CD14-positive monocyte (primary cell): ENCODE measurements at regions not wholly inside any gene's neighbourhood (a gene's known extent, or its start where the extent isn't known, plus 50 kb on each side); places are given as distances from the start of the nearest gene placed in this dataset.

Experiments
- DNase-seq, 3 donors: peaks; one replicate each; pipeline ENCODE4 v3.0.0-alpha.2; 2011 to 2022
- H2AFZ ChIP-seq: 2 replicates; pipeline ENCODE4 v1.6.0; 2012; ENCODE audit warnings: mild to moderate bottlenecking, low read depth, low read length, inconsistent platforms; ENCODE audit not compliant: insufficient read depth, poor library complexity, severe bottlenecking
- H3K27ac ChIP-seq, 2 donors: 1 replicate in 1 of 2; 2 replicates in 1 of 2; pipeline ENCODE4 v1.5.1; 2012 to 2013; ENCODE audit warnings: low read length in 2 of 2, control low read depth in 1 of 2, inconsistent platforms in 1 of 2, low read depth in 1 of 2, mild to moderate bottlenecking in 1 of 2
- H3K27me3 ChIP-seq, 2 donors: one replicate each; pipeline versions ENCODE4 v1.6.0 to v1.6.1; 2011 to 2013; ENCODE audit warnings: low read length in 2 of 2; ENCODE audit not compliant: control insufficient read depth in 2 of 2, insufficient read depth in 2 of 2
- H3K36me3 ChIP-seq, 2 donors: replicated peaks in 1 of 2; 1 replicate in 1 of 2; 2 replicates in 1 of 2; pipeline versions ENCODE4 v1.5.1 to v1.6.1; 2012 to 2013; ENCODE audit warnings: low read length in 2 of 2, control low read depth in 1 of 2, inconsistent platforms in 1 of 2, mild to moderate bottlenecking in 1 of 2; ENCODE audit not compliant: insufficient read depth in 2 of 2, control insufficient read depth in 1 of 2
- H3K4me1 ChIP-seq, 2 donors: 1 replicate in 1 of 2; 2 replicates in 1 of 2; pipeline versions ENCODE4 v1.5.1 to v1.6.1; 2012 to 2013; ENCODE audit warnings: low read length in 2 of 2, control low read depth in 1 of 2, inconsistent platforms in 1 of 2, mild to moderate bottlenecking in 1 of 2, moderate library complexity in 1 of 2; ENCODE audit not compliant: insufficient read depth in 2 of 2, control insufficient read depth in 1 of 2
- H3K4me2 ChIP-seq: replicated peaks from 2 replicates; pipeline ENCODE3; 2012; ENCODE audit warnings: low read length, moderate library complexity, mild to moderate bottlenecking; ENCODE audit not compliant: poor library complexity, severe bottlenecking; ENCODE audit errors: extremely low read depth
- H3K4me3 ChIP-seq, 3 experiments: fragments of 200-600 bp in 1 of 3; sonication (generic) in 1 of 3; replicated peaks in 1 of 3; 1 replicate in 2 of 3; 2 replicates in 1 of 3; pipeline ENCODE4 v1.5.1; 2011 to 2013; ENCODE audit warnings: low read length in 3 of 3, mild to moderate bottlenecking in 3 of 3, control low read depth in 2 of 3, low read depth in 2 of 3, inconsistent platforms in 1 of 3, moderate library complexity in 1 of 3
- H3K79me2 ChIP-seq: 2 replicates; pipeline ENCODE4 v1.6.0; 2012; ENCODE audit warnings: mild to moderate bottlenecking, control low read depth, inconsistent platforms, low read length, moderate library complexity; ENCODE audit not compliant: insufficient read depth
- H3K9ac ChIP-seq: 2 replicates; pipeline ENCODE4 v1.6.0; 2017; ENCODE audit warnings: low read length, mild to moderate bottlenecking; ENCODE audit not compliant: insufficient read depth, poor library complexity, severe bottlenecking
- H3K9me3 ChIP-seq, 2 donors: replicated peaks in 1 of 2; 1 replicate in 1 of 2; 2 replicates in 1 of 2; pipeline versions ENCODE4 v1.5.1 to v1.6.1; 2012 to 2013; ENCODE audit warnings: low read length in 2 of 2, control low read depth in 1 of 2; ENCODE audit not compliant: control insufficient read depth in 1 of 2, insufficient read depth in 1 of 2
- H4K20me1 ChIP-seq: 2 replicates; pipeline ENCODE4 v1.6.0; 2012; ENCODE audit warnings: mild to moderate bottlenecking, low read length, control low read depth, moderate library complexity; ENCODE audit not compliant: insufficient read depth
- H3K27ac Mint-ChIP-seq, 7 donors: one replicate each; pipeline ENCODE4 v1.8.0; 2020; ENCODE audit warnings: mild to moderate bottlenecking in 7 of 7, mixed read lengths in 7 of 7, moderate library complexity in 6 of 7, inconsistent platforms in 2 of 7
- H3K27me3 Mint-ChIP-seq, 3 donors: one replicate each; pipeline ENCODE4 v1.8.0; 2021 to 2022; ENCODE audit warnings: low read depth in 3 of 3, mild to moderate bottlenecking in 3 of 3, mixed read lengths in 3 of 3, moderate library complexity in 3 of 3, inconsistent platforms in 1 of 3
- H3K36me3 Mint-ChIP-seq, 2 donors: one replicate each; pipeline ENCODE4 v1.8.0; 2020; ENCODE audit warnings: mixed read lengths in 2 of 2, inconsistent platforms in 1 of 2, mild to moderate bottlenecking in 1 of 2
- H3K4me1 Mint-ChIP-seq: one replicate; pipeline ENCODE4 v1.8.0; 2020; ENCODE audit warnings: mild to moderate bottlenecking, mixed read lengths
- H3K4me3 Mint-ChIP-seq, 2 donors: one replicate each; pipeline ENCODE4 v1.8.0; 2020; ENCODE audit warnings: mild to moderate bottlenecking in 2 of 2, mixed read lengths in 2 of 2, moderate library complexity in 1 of 2
- H3K9me3 Mint-ChIP-seq, 7 donors: one replicate each; pipeline ENCODE4 v1.8.0; 2020 to 2022; ENCODE audit warnings: mixed read lengths in 7 of 7, mild to moderate bottlenecking in 6 of 7, moderate library complexity in 6 of 7, inconsistent platforms in 2 of 7
- WGBS: methylation state at CpG from one replicate; pipeline ENCODE4 v1.1.5; 2013; ENCODE audit warnings: missing lambda C conversion rate; ENCODE audit not compliant: insufficient coverage; 5-methylcytosine and 5-hydroxymethylcytosine counted together
- intact Hi-C, 2 donors: fragments of 100-400 bp; cut with micrococcal nuclease; formaldehyde crosslinking; loops; one replicate each; pipeline versions ENCODE4 v1.15.0 to v1.15.1; 2023
- TF ChIP-seq, protein P1 (sequence below): fragments of 200-600 bp; IDR thresholded peaks from one replicate; pipeline ENCODE4 v1.8.0; 2022; ENCODE audit warnings: antibody characterized with exemption, mild to moderate bottlenecking

DNA sequence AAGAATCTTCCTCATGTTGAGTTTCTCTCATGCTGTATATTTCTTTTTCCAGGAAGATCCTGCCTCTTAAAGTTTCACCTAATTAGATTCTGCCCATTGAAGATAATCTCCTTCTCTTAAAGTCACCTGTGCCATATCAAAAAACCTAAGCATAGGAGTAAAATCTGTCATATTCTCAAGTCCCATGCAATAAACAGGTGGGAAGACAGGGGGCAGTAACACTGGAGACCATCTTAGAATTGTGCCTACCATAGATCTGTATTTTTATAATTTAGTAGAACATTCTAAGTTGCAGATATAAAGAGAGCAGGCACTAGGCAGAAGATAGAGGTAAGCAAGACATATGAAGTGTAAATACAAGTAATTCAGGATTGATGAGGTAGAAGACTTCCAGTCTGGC is 763.5 kb upstream of the MANEA start:
- Mint-ChIP-seq H3K27ac (no peak overlapping the region), H3K36me3 (no peaks in the 10 kb centered on the region)

DNA sequence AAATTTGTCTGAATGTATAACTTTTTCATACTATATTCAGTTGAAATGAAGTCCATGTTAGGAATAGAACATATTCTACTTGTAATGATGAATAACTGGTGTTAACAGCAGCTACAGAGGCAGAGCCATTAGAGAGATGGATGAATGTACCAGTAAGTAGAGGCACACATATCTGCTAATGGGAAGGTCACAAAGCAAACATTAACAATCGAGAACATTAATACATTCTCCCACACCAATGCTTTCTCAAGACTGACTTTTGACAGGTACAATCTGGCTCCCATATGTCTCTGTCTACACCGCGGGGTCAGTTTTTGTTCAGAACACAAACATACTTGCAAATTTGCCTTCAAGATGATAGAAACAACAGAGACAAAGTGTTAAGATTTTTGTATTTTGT is 776.0 kb upstream of the MANEA start:
- Histone ChIP-seq H3K79me2 (no peaks in the 10 kb centered on the region), H2AFZ (no peak overlapping the region), H3K4me3 (no peak overlapping the region), H3K4me1 (no peaks in the 10 kb centered on the region), H3K4me2 (no peak overlapping the region), H3K27me3 (no peaks in the 10 kb centered on the region), H4K20me1 (no peaks in the 10 kb centered on the region), H3K36me3 (no peaks in the 10 kb centered on the region), H3K9me3 (peaks cover 0 to 3% of the 10 kb centered on the region in 2 donors), H3K9ac (no peak overlapping the region), H3K27ac (no peak overlapping the region)
- WGBS: 60% methylated on average over 1 of the region's 3 CpGs
- no peak for DNase-seq
- TF ChIP-seq, protein P1, sequence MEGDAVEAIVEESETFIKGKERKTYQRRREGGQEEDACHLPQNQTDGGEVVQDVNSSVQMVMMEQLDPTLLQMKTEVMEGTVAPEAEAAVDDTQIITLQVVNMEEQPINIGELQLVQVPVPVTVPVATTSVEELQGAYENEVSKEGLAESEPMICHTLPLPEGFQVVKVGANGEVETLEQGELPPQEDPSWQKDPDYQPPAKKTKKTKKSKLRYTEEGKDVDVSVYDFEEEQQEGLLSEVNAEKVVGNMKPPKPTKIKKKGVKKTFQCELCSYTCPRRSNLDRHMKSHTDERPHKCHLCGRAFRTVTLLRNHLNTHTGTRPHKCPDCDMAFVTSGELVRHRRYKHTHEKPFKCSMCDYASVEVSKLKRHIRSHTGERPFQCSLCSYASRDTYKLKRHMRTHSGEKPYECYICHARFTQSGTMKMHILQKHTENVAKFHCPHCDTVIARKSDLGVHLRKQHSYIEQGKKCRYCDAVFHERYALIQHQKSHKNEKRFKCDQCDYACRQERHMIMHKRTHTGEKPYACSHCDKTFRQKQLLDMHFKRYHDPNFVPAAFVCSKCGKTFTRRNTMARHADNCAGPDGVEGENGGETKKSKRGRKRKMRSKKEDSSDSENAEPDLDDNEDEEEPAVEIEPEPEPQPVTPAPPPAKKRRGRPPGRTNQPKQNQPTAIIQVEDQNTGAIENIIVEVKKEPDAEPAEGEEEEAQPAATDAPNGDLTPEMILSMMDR: no peak
- no peaks in the 10 kb centered on the region for H3K36me3 Mint-ChIP-seq
- no peak overlapping the region for H3K4me3 Mint-ChIP-seq
- no peaks in the 10 kb centered on the region for H3K4me1 Mint-ChIP-seq
- H3K27me3 Mint-ChIP-seq: no peaks in the 10 kb centered on the region
- peaks cover 0 to 7% (median 2%) of the 10 kb centered on the region in 7 donors for H3K9me3 Mint-ChIP-seq
- no peak overlapping the region for H3K27ac Mint-ChIP-seq
- intact Hi-C loops: no loop called here

More for the DNA sequence above, 763.5 kb upstream of the MANEA start:
- intact Hi-C loops: no loop called here
- Mint-ChIP-seq H3K9me3 (peaks cover 0 to 4% (median 0%) of the 10 kb centered on the region in 7 donors), H3K4me1 (no peaks in the 10 kb centered on the region), H3K4me3 (no peak overlapping the region), H3K27me3 (peaks cover 0 to 2% (median 0%) of the 10 kb centered on the region in 3 donors)
- TF ChIP-seq, protein P1: no peak
- H3K27me3 ChIP-seq: no peaks in the 10 kb centered on the region
- no peaks in the 10 kb centered on the region for H3K79me2 ChIP-seq
- H3K9me3 ChIP-seq: no peaks in the 10 kb centered on the region
- no peaks in the 10 kb centered on the region for H3K36me3 ChIP-seq
- no peak overlapping the region for H3K4me2 ChIP-seq
- no peaks in the 10 kb centered on the region for H3K4me1 ChIP-seq
- H4K20me1 ChIP-seq: no peaks in the 10 kb centered on the region
- no peak overlapping the region for H3K4me3 ChIP-seq
- no peak for DNase-seq
- H3K27ac ChIP-seq: no peak overlapping the region
- H3K9ac ChIP-seq: no peak overlapping the region
- H2AFZ ChIP-seq: no peak overlapping the region
